Natural killer cell (primary cell): ENCODE measurements at regions not wholly inside any gene's neighbourhood (a gene's known extent, or its start where the extent isn't known, plus 50 kb on each side); places are given as distances from the start of the nearest gene placed in this dataset.

Source experiments
- ATAC-seq, 3 donors: fragments of 150-1000 bp in 2 of 3; fragments of 200-7000 bp in 1 of 3; cut with Tn5 transposase; 1 replicate in 1 of 3; 2 replicates in 2 of 3; pipeline ENCODE4 v1.10.0; 2021; ENCODE audit warnings: mild to moderate bottlenecking in 2 of 3, moderate library complexity in 2 of 3
- DNase-seq, 2 donors: peaks; one replicate each; pipeline versions ENCODE4 v3.0.0 to v3.0.0-alpha.2; 2013 to 2021; ENCODE audit warnings: mixed read lengths in 1 of 2
- H3K27ac ChIP-seq: one replicate; pipeline ENCODE4 v1.5.1; 2013; ENCODE audit warnings: mild to moderate bottlenecking, low read length
- H3K27me3 ChIP-seq: one replicate; pipeline ENCODE4 v1.6.1; 2013; ENCODE audit warnings: low read length; ENCODE audit not compliant: control insufficient read depth, insufficient read depth
- H3K36me3 ChIP-seq: one replicate; pipeline ENCODE4 v1.6.1; 2013; ENCODE audit warnings: low read length; ENCODE audit not compliant: control insufficient read depth, insufficient read depth
- H3K4me1 ChIP-seq: one replicate; pipeline ENCODE4 v1.6.1; 2013; ENCODE audit warnings: low read length; ENCODE audit not compliant: control insufficient read depth, insufficient read depth
- H3K4me3 ChIP-seq: one replicate; pipeline ENCODE4 v1.5.1; 2013; ENCODE audit warnings: low read length
- H3K9me3 ChIP-seq: one replicate; pipeline ENCODE4 v1.6.1; 2013; ENCODE audit warnings: low read length; ENCODE audit not compliant: control insufficient read depth, insufficient read depth
- H3K27ac Mint-ChIP-seq, 2 donors: one replicate each; pipeline ENCODE4 v1.8.0; 2022; ENCODE audit warnings: mild to moderate bottlenecking in 2 of 2, mixed read lengths in 2 of 2, moderate library complexity in 1 of 2
- H3K27me3 Mint-ChIP-seq, 2 donors: one replicate each; pipeline ENCODE4 v1.8.0; 2022; ENCODE audit warnings: low read depth in 2 of 2, mixed read lengths in 2 of 2
- H3K36me3 Mint-ChIP-seq: one replicate; pipeline ENCODE4 v1.8.0; 2022; ENCODE audit warnings: mixed read lengths
- H3K4me1 Mint-ChIP-seq, 2 donors: one replicate each; pipeline ENCODE4 v1.8.0; 2022; ENCODE audit warnings: mixed read lengths in 2 of 2
- H3K4me3 Mint-ChIP-seq: one replicate; pipeline ENCODE4 v1.8.0; 2022; ENCODE audit warnings: mild to moderate bottlenecking, moderate library complexity, mixed read lengths
- H3K9me3 Mint-ChIP-seq, 2 donors: one replicate each; pipeline ENCODE4 v1.8.0; 2022; ENCODE audit warnings: mixed read lengths in 2 of 2
- CTCF ChIP-seq: fragments of 200-600 bp; IDR thresholded peaks from one replicate; pipeline ENCODE4 v1.8.0; 2022; ENCODE audit warnings: antibody characterized with exemption
- WGBS: methylation state at CpG from one replicate; pipeline ENCODE4 v1.1.7; 2013; ENCODE audit warnings: missing lambda C conversion rate; ENCODE audit not compliant: insufficient coverage; 5-methylcytosine and 5-hydroxymethylcytosine counted together
- intact Hi-C: fragments of 100-400 bp; cut with micrococcal nuclease; formaldehyde crosslinking; loops from one replicate; pipeline ENCODE4 v1.14.2; 2022

GRCh38 chr3:168956076-168956475, 707.4 kb downstream of the MECOM start:
- TF ChIP-seq CTCF, result no peak
- WGBS, result 93% methylated on average over 3 of the region's 8 CpGs
- Mint-ChIP-seq H3K27ac (no peak overlapping the region), H3K4me1 (no peaks in the 10 kb centered on the region), H3K9me3 (peaks cover 0 to 6% of the 10 kb centered on the region in 2 donors), H3K36me3 (no peaks in the 10 kb centered on the region), H3K27me3 (no peaks in the 10 kb centered on the region), H3K4me3 (no peak overlapping the region)
- no peaks in the 10 kb centered on the region for H3K4me1 ChIP-seq
- intact Hi-C loops, result no loop called here
- H3K27ac ChIP-seq, result no peak overlapping the region
- no peak for DNase-seq
- H3K4me3 ChIP-seq, result no peak overlapping the region
- H3K9me3 ChIP-seq, result no peaks in the 10 kb centered on the region
- ATAC-seq, result no peak
- no peaks in the 10 kb centered on the region for H3K36me3 ChIP-seq
- no peaks in the 10 kb centered on the region for H3K27me3 ChIP-seq

- no peaks in the 10 kb centered on the region for H3K4me1 Mint-ChIP-seq
- WGBS, result 44% methylated on average over 4 of the region's 4 CpGs
- H3K27me3 Mint-ChIP-seq, result no peaks in the 10 kb centered on the region
- Histone ChIP-seq H3K36me3 (no peaks in the 10 kb centered on the region), H3K4me1 (no peaks in the 10 kb centered on the region), H3K9me3 (no peaks in the 10 kb centered on the region), H3K27ac (no peak overlapping the region), H3K4me3 (no peak overlapping the region), H3K27me3 (no peaks in the 10 kb centered on the region)
- DNase-seq (no peak), ATAC-seq (no peak)
- no peak overlapping the region for H3K4me3 Mint-ChIP-seq
- H3K9me3 Mint-ChIP-seq, result peaks cover under 1 to 8% of the 10 kb centered on the region in 2 donors
- H3K36me3 Mint-ChIP-seq, result no peaks in the 10 kb centered on the region
- no peak overlapping the region for H3K27ac Mint-ChIP-seq
- TF ChIP-seq CTCF, result no peak
- intact Hi-C loops, result no loop called here
Observed at GRCh38 chr3:168952551-168952950, 711.0 kb downstream of the MECOM start.

- intact Hi-C loops, result no loop called here
- TF ChIP-seq CTCF, result no peak
- Histone ChIP-seq H3K27ac (no peak overlapping the region), H3K36me3 (no peaks in the 10 kb centered on the region), H3K9me3 (no peaks in the 10 kb centered on the region), H3K27me3 (no peaks in the 10 kb centered on the region), H3K4me1 (no peaks in the 10 kb centered on the region), H3K4me3 (no peak overlapping the region)
- Mint-ChIP-seq H3K36me3 (no peaks in the 10 kb centered on the region), H3K27me3 (no peaks in the 10 kb centered on the region), H3K4me1 (no peaks in the 10 kb centered on the region), H3K4me3 (no peak overlapping the region), H3K9me3 (peaks cover 4 to 9% of the 10 kb centered on the region in 2 donors), H3K27ac (no peak overlapping the region)
- WGBS, result 88% methylated on average over 3 of the region's 3 CpGs
- DNase-seq (no peak), ATAC-seq (no peak)
Observed at GRCh38 chr3:168951884-168952283, 711.6 kb downstream of the MECOM start.

GRCh38 chr3:168951368-168951767, 712.1 kb downstream of the MECOM start:
- no peak for ATAC-seq
- 80% methylated on average over 3 of the region's 4 CpGs for WGBS

More at GRCh38 chr3:168951368-168951767, 712.1 kb downstream of the MECOM start:
- no peak for TF ChIP-seq CTCF
- Histone ChIP-seq H3K27ac (no peak overlapping the region), H3K36me3 (no peaks in the 10 kb centered on the region), H3K27me3 (no peaks in the 10 kb centered on the region), H3K4me3 (no peak overlapping the region), H3K4me1 (no peaks in the 10 kb centered on the region), H3K9me3 (no peaks in the 10 kb centered on the region)
- no peaks in the 10 kb centered on the region for H3K4me1 Mint-ChIP-seq
- H3K36me3 Mint-ChIP-seq, result no peaks in the 10 kb centered on the region
- intact Hi-C loops, result no loop called here
- no peak overlapping the region for H3K4me3 Mint-ChIP-seq
- no peak for DNase-seq
- no peak overlapping the region for H3K27ac Mint-ChIP-seq
- no peaks in the 10 kb centered on the region for H3K27me3 Mint-ChIP-seq
- H3K9me3 Mint-ChIP-seq, result peaks cover 4 to 9% of the 10 kb centered on the region in 2 donors
